PC-3 (cell line): ENCODE measurements at regions not wholly inside any gene's neighbourhood (a gene's known extent, or its start where the extent isn't known, plus 50 kb on each side); places are given as distances from the start of the nearest gene placed in this dataset.

Experiments
- EZH2phosphoT487 ChIP-seq: fragments of 300-600 bp; sonication (generic); IDR thresholded peaks from 2 replicates; pipeline ENCODE4 v1.6.1; 2018; ENCODE audit warnings: mild to moderate bottlenecking, antibody characterized with exemption, low read length, borderline replicate concordance
- TF ChIP-seq, protein P1 (sequence below): fragments of 300-600 bp; sonication (generic); conservative IDR thresholded peaks from 2 replicates; pipeline ENCODE4 v1.5.1; 2017; ENCODE audit warnings: antibody characterized with exemption, low read depth, mild to moderate bottlenecking, low read length

DNA sequence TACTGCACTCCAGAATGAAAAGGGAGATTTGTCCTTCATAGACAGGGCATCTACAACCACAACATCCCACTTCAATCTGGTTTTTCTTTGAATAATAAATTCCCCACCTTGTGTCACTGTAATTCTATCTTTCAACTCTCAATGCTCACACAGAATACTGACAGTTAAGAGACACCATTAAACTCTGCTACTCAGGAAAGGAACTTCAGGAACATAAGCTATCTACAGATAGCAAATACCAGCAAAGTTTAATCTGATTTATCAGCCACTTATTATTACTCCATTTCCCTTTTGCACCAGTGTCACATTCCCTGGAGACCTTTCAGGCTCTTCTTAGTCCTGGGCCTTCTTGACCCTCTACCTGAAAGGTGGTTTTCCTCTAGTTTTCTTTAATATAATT lies 152.0 kb upstream of the LPP start:
- TF ChIP-seq, protein P1, sequence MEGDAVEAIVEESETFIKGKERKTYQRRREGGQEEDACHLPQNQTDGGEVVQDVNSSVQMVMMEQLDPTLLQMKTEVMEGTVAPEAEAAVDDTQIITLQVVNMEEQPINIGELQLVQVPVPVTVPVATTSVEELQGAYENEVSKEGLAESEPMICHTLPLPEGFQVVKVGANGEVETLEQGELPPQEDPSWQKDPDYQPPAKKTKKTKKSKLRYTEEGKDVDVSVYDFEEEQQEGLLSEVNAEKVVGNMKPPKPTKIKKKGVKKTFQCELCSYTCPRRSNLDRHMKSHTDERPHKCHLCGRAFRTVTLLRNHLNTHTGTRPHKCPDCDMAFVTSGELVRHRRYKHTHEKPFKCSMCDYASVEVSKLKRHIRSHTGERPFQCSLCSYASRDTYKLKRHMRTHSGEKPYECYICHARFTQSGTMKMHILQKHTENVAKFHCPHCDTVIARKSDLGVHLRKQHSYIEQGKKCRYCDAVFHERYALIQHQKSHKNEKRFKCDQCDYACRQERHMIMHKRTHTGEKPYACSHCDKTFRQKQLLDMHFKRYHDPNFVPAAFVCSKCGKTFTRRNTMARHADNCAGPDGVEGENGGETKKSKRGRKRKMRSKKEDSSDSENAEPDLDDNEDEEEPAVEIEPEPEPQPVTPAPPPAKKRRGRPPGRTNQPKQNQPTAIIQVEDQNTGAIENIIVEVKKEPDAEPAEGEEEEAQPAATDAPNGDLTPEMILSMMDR, result no peak
- TF ChIP-seq EZH2phosphoT487, result no peak
